ENCODE measurements at regions not wholly inside any gene's neighbourhood (a gene's known extent, or its start where the extent isn't known, plus 50 kb on each side); places are given as distances from the start of the nearest gene placed in this dataset.

- no peak for DNase-seq
These were observed 654.5 kb downstream of the TOX3 start for GRCh38 chr16:51892293-51893007.

- DNase-seq, result no peak
These were observed 658.4 kb downstream of the TOX3 start for GRCh38 chr16:51888534-51888933.

GRCh38 chr16:51888016-51888415 is 658.9 kb downstream of the TOX3 start:
- no peak for DNase-seq

- no peak for DNase-seq
These were observed 660.5 kb downstream of the TOX3 start for GRCh38 chr16:51886456-51886855.

- DNase-seq, result no peak
These were observed 662.2 kb downstream of the TOX3 start for GRCh38 chr16:51884773-51885172.

- no peak for DNase-seq
These were observed 665.2 kb downstream of the TOX3 start for GRCh38 chr16:51881731-51882130.

- DNase-seq, result no peak
These were observed 666.2 kb downstream of the TOX3 start for GRCh38 chr16:51880776-51881175.

GRCh38 chr16:51877686-51878085 is 669.3 kb downstream of the TOX3 start:
- no peak for DNase-seq

- DNase-seq, result no peak
These were observed 670.0 kb downstream of the TOX3 start for GRCh38 chr16:51876934-51877333.

- no peak for DNase-seq
These were observed 670.4 kb downstream of the TOX3 start for GRCh38 chr16:51876601-51876875.

- DNase-seq, result no peak
These were observed 670.9 kb downstream of the TOX3 start for GRCh38 chr16:51875834-51876600.

GRCh38 chr16:51872524-51872923 is 674.4 kb downstream of the TOX3 start:
- no peak for DNase-seq

GRCh38 chr16:51870296-51870854 is 676.6 kb downstream of the TOX3 start:
- no peak for DNase-seq

- DNase-seq, result no peak
These were observed 677.8 kb downstream of the TOX3 start for GRCh38 chr16:51869176-51869575.

GRCh38 chr16:51868631-51869030 is 678.3 kb downstream of the TOX3 start:
- no peak for DNase-seq

GRCh38 chr16:51867386-51868065 is 679.4 kb downstream of the TOX3 start:
- no peak for DNase-seq

GRCh38 chr16:51864575-51864974 is 682.4 kb downstream of the TOX3 start:
- DNase-seq, result no peak

GRCh38 chr16:51854401-51854951 is 692.5 kb downstream of the TOX3 start:
- DNase-seq, result no peak

GRCh38 chr16:51853586-51853985 is 693.4 kb downstream of the TOX3 start:
- no peak for DNase-seq

- no peak for DNase-seq
These were observed 694.1 kb downstream of the TOX3 start for GRCh38 chr16:51852892-51853291.

- no peak for DNase-seq
These were observed 695.8 kb downstream of the TOX3 start for GRCh38 chr16:51851111-51851510.

GRCh38 chr16:51849715-51850114 is 697.2 kb downstream of the TOX3 start:
- DNase-seq, result no peak

GRCh38 chr16:51845586-51846305 is 694.7 kb upstream of the SALL1 start:
- no peak for DNase-seq
